PC-9 (cell line): ENCODE measurements at regions not wholly inside any gene's neighbourhood (a gene's known extent, or its start where the extent isn't known, plus 50 kb on each side); places are given as distances from the start of the nearest gene placed in this dataset.

ENCODE experiments used
- EZH2 ChIP-seq: fragments of 200-600 bp; sonication (generic); IDR thresholded peaks from 2 replicates; pipeline ENCODE4 v1.8.0; 2017; ENCODE audit warnings: antibody characterized with exemption, low read depth
- TF ChIP-seq, protein P1 (sequence below): fragments of 200-600 bp; sonication (generic); conservative IDR thresholded peaks from 2 replicates; pipeline ENCODE4 v1.6.1; 2017; ENCODE audit warnings: mixed run types, antibody characterized with exemption, mild to moderate bottlenecking, moderate library complexity

DNA sequence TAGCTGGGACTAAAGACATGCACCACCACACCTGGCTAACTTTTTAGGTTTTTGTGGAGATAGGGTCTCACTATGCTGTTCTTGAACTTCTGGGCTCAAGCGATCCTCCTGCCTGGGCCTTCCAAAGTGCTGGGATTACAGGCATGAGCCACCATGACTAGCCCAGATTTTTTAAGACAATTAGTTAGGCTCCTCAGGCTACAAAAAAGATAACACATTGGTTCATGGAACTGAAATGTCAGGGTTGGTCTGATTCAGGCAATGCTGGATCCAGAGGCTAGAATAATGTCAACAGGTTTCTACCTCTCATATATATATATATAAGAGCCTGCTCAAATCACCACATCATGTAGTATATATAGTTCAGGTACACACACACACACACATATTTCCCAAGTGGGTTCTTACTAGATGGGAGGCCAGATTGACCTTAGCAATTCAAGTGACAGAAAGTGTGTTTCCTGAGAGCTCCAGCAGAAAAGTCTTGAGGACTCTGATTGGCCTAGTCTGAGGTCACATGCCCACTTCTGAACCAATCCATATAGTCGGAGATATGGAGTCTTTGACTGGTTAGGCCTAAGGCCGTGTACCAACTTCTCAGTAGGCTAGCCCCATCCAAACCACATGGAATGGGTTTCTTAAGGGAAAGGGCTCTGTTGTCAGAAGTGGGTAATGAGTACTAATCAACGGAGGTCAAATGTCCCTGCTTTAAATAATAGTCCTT, 72.6 kb upstream of the LAPTM4A start:
- no peak for TF ChIP-seq EZH2
- TF ChIP-seq, protein P1, sequence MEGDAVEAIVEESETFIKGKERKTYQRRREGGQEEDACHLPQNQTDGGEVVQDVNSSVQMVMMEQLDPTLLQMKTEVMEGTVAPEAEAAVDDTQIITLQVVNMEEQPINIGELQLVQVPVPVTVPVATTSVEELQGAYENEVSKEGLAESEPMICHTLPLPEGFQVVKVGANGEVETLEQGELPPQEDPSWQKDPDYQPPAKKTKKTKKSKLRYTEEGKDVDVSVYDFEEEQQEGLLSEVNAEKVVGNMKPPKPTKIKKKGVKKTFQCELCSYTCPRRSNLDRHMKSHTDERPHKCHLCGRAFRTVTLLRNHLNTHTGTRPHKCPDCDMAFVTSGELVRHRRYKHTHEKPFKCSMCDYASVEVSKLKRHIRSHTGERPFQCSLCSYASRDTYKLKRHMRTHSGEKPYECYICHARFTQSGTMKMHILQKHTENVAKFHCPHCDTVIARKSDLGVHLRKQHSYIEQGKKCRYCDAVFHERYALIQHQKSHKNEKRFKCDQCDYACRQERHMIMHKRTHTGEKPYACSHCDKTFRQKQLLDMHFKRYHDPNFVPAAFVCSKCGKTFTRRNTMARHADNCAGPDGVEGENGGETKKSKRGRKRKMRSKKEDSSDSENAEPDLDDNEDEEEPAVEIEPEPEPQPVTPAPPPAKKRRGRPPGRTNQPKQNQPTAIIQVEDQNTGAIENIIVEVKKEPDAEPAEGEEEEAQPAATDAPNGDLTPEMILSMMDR, result no peak
